ENCODE measurements at regions not wholly inside any gene's neighbourhood (a gene's known extent, or its start where the extent isn't known, plus 50 kb on each side); places are given as distances from the start of the nearest gene placed in this dataset.

GRCh38 chr2:31711737-31712136, 131.0 kb upstream of the SRD5A2 start:
- TF ChIP-seq CTCF (IDR thresholded peaks at IDR 0.05; ENCODE audit: insufficient read depth, low read length) (no peak), SPI1 (IDR thresholded peaks at IDR 0.05; ENCODE audit: borderline replicate concordance, low read depth) (no peak)

Measured in HL-60 (cell line).